Stimulated activated naive CD8-positive, alpha-beta T cell treated with anti-CD3 and anti-CD28 coated beads, Interleukin-15, Interleukin-2, amounts not matched to agents 100 ng/mL and 50 ng/mL, for 24 hours (primary cell): ENCODE measurements at regions not wholly inside any gene's neighbourhood (a gene's known extent, or its start where the extent isn't known, plus 50 kb on each side); places are given as distances from the start of the nearest gene placed in this dataset.

Experiments
- H3K27ac Mint-ChIP-seq: one replicate; pipeline ENCODE4 v1.8.0; 2021; ENCODE audit warnings: mild to moderate bottlenecking, mixed read lengths
- H3K27me3 Mint-ChIP-seq: one replicate; pipeline ENCODE4 v1.8.0; 2021; ENCODE audit warnings: mixed read lengths
- H3K36me3 Mint-ChIP-seq: one replicate; pipeline ENCODE4 v1.8.0; 2021; ENCODE audit warnings: low read depth, mixed read lengths
- H3K4me1 Mint-ChIP-seq: one replicate; pipeline ENCODE4 v1.8.0; 2021; ENCODE audit warnings: low read depth, mixed read lengths
- H3K4me3 Mint-ChIP-seq: one replicate; pipeline ENCODE4 v1.8.0; 2021; ENCODE audit warnings: mild to moderate bottlenecking, mixed read lengths
- H3K9me3 Mint-ChIP-seq: one replicate; pipeline ENCODE4 v1.8.0; 2021; ENCODE audit warnings: mixed read lengths

DNA sequence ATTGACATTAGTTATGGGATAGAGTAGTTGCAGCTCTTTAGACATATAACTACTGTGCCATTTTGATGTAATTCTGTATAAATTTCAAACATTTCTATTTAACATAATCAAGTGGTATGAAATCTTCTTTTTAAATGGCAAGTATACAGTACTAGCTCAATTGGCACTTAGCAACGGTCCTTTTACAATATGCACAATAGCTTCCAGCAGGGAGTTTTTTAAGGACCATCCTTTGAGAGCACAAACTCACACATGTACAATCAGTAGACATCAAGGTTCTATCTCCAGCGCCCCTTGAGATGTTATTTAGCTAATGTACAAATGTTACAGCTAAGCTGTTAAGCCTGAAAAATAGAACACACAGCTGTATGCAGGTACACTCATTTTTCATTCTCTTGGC, 480.7 kb downstream of the TFEC start:
- no peaks in the 10 kb centered on the region for H3K9me3 Mint-ChIP-seq
- no peaks in the 10 kb centered on the region for H3K4me1 Mint-ChIP-seq
- no peak overlapping the region for H3K4me3 Mint-ChIP-seq
- no peak overlapping the region for H3K27ac Mint-ChIP-seq
- no peaks in the 10 kb centered on the region for H3K27me3 Mint-ChIP-seq
- H3K36me3 Mint-ChIP-seq: no peaks in the 10 kb centered on the region

DNA sequence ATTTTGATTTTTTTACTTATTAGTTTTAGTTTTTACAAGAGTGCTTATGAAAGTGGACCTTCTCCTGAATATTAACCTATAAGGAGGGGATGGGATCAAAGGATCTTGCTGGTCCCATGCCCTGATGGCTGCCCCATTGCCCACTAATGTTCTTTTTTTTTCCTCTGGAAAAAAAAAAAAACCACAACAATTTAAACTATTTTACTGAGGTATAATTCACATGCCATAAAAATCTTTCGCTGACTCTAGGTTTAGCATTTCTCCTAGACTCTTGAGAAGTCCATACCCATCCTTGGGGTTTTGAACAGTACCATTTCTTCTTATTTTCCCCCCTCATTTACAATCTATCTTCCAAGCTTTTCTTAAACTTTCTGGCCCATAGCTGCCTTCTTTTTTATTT, 481.8 kb downstream of the TFEC start:
- Mint-ChIP-seq H3K27me3 (no peaks in the 10 kb centered on the region), H3K27ac (no peak overlapping the region), H3K9me3 (no peaks in the 10 kb centered on the region), H3K4me1 (no peaks in the 10 kb centered on the region), H3K4me3 (no peak overlapping the region), H3K36me3 (no peaks in the 10 kb centered on the region)

DNA sequence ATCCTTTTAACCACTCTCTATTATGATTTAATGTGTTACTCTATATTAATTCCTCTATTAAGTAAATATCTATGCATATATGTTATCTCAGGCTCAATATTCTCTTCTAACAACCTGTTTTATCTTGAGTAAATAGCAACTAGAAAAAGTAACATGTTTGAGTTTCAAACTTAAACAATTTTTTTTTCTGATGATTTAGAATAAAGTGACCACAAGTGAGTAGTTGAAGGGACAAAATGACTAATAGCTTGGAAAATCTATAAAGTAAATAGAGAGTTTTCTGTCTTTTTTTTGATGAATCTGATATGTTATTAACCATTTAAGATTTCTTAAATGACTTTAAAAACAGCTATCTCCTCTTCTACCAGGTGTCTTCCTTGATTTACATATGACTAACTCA, 483.8 kb downstream of the TFEC start:
- H3K4me3 Mint-ChIP-seq: no peak overlapping the region
- H3K27me3 Mint-ChIP-seq: no peaks in the 10 kb centered on the region
- H3K36me3 Mint-ChIP-seq: no peaks in the 10 kb centered on the region
- H3K4me1 Mint-ChIP-seq: no peaks in the 10 kb centered on the region
- no peak overlapping the region for H3K27ac Mint-ChIP-seq
- H3K9me3 Mint-ChIP-seq: no peaks in the 10 kb centered on the region

GRCh38 chr7:115533785-115534184, 496.8 kb downstream of the TFEC start:
- H3K27me3 Mint-ChIP-seq: peaks cover 4% of the 10 kb centered on the region
- H3K9me3 Mint-ChIP-seq: no peaks in the 10 kb centered on the region
- H3K27ac Mint-ChIP-seq: no peak overlapping the region
- no peak overlapping the region for H3K4me3 Mint-ChIP-seq
- H3K36me3 Mint-ChIP-seq: no peaks in the 10 kb centered on the region
- no peaks in the 10 kb centered on the region for H3K4me1 Mint-ChIP-seq

DNA sequence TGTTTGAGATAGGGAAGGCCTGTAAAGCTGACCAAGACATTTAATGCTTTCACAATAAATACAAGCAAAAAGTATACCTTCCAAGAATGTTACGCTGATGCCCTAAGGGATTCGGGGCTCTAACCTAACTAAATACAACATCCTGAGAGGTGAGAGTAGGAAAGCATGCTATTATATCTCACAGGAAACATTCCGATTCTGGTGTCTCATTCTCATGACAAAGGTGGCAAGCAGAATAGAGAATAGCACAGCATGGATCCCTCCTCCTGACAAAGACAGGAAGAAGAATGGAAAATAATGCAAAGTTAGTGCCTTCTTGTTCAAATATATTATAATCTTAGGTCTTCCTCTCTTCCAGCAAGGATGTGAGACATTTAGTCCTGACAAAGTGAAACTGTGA, 504.3 kb downstream of the TFEC start:
- H3K27me3 Mint-ChIP-seq: no peaks in the 10 kb centered on the region
- no peaks in the 10 kb centered on the region for H3K4me1 Mint-ChIP-seq
- H3K36me3 Mint-ChIP-seq: no peaks in the 10 kb centered on the region
- H3K27ac Mint-ChIP-seq: no peak overlapping the region
- peaks cover 8% of the 10 kb centered on the region for H3K9me3 Mint-ChIP-seq
- no peak overlapping the region for H3K4me3 Mint-ChIP-seq

DNA sequence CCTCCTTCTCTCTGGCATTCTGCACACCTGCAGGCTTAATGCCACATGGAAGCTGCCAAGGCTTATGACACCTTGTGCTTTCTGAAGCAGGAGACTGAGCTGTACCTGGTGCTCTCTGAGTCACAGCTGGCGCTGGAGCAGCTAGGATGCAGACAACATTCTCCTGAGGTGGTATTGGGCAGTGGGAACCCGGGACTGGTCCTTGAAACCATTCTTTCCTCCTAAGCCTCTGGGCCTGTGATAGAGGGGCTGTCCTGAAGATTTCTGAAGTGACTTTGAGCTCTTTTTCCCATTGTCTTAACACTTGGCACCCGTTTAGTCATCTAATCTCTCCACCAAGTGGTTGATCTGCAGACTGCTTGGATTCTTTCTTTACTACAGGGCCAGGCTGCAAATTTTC, 508.4 kb downstream of the TFEC start:
- Mint-ChIP-seq H3K9me3 (peaks cover 8% of the 10 kb centered on the region), H3K27ac (no peak overlapping the region), H3K27me3 (no peaks in the 10 kb centered on the region), H3K36me3 (no peaks in the 10 kb centered on the region), H3K4me1 (no peaks in the 10 kb centered on the region), H3K4me3 (no peak overlapping the region)

DNA sequence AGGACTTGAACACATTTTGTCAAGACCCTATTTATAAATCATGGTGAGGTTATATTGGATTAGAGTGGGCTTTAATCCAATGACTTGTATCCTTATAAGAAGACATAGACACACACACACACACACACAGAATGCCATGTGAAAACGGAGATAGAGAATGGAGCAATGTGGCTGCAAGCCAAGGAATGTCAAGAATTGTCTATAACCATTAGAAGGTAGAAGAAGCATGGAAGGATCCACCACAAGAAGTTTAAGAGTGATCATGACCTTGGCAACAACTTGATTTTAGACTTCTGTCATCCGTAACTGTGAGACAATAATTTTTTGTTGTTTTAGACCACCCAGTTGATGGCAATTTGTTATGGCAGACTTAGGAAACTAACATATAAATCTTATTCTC, 514.2 kb downstream of the TFEC start:
- Mint-ChIP-seq H3K27me3 (peaks cover 4% of the 10 kb centered on the region), H3K27ac (no peak overlapping the region), H3K36me3 (no peaks in the 10 kb centered on the region), H3K9me3 (no peaks in the 10 kb centered on the region), H3K4me3 (no peak overlapping the region), H3K4me1 (no peaks in the 10 kb centered on the region)

DNA sequence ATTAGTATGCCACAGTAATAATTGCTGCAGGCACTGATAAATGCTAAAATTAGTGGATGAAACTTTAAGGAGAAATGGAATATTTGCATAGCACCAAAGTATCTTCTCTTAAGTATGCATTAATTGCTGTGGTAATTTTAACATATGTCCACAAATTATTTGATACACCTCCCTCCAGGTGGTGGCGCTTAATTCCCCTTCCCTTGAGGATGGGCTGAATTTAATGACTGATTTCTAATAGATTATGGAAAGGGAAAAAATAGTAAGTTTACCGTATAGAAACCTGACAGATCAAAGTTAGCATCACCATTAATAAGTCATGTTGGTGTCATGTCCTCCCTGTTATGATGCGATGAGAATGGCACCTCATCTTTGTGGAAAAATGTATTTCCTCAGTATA, 519.2 kb downstream of the TFEC start:
- Mint-ChIP-seq H3K4me3 (no peak overlapping the region), H3K27ac (no peak overlapping the region), H3K36me3 (no peaks in the 10 kb centered on the region), H3K27me3 (peaks cover 2% of the 10 kb centered on the region), H3K4me1 (no peaks in the 10 kb centered on the region), H3K9me3 (no peaks in the 10 kb centered on the region)

- H3K27me3 Mint-ChIP-seq: no peaks in the 10 kb centered on the region
- H3K4me3 Mint-ChIP-seq: no peak overlapping the region
- H3K9me3 Mint-ChIP-seq: no peaks in the 10 kb centered on the region
- H3K36me3 Mint-ChIP-seq: no peaks in the 10 kb centered on the region
- H3K4me1 Mint-ChIP-seq: no peaks in the 10 kb centered on the region
- no peak overlapping the region for H3K27ac Mint-ChIP-seq
Observed at GRCh38 chr7:115505136-115505535, 525.4 kb downstream of the TFEC start.

GRCh38 chr7:115499956-115500355, 530.6 kb downstream of the TFEC start:
- Mint-ChIP-seq H3K4me1 (no peaks in the 10 kb centered on the region), H3K9me3 (no peaks in the 10 kb centered on the region), H3K27ac (no peak overlapping the region)

GRCh38 chr7:115496006-115496405, 534.6 kb downstream of the TFEC start:
- H3K27me3 Mint-ChIP-seq: no peaks in the 10 kb centered on the region
- no peaks in the 10 kb centered on the region for H3K4me1 Mint-ChIP-seq
- H3K36me3 Mint-ChIP-seq: no peaks in the 10 kb centered on the region
- H3K4me3 Mint-ChIP-seq: no peak overlapping the region
- no peaks in the 10 kb centered on the region for H3K9me3 Mint-ChIP-seq
- H3K27ac Mint-ChIP-seq: no peak overlapping the region

More at GRCh38 chr7:115499956-115500355, 530.6 kb downstream of the TFEC start:
- Mint-ChIP-seq H3K27me3 (no peaks in the 10 kb centered on the region), H3K36me3 (no peaks in the 10 kb centered on the region), H3K4me3 (no peak overlapping the region)

DNA sequence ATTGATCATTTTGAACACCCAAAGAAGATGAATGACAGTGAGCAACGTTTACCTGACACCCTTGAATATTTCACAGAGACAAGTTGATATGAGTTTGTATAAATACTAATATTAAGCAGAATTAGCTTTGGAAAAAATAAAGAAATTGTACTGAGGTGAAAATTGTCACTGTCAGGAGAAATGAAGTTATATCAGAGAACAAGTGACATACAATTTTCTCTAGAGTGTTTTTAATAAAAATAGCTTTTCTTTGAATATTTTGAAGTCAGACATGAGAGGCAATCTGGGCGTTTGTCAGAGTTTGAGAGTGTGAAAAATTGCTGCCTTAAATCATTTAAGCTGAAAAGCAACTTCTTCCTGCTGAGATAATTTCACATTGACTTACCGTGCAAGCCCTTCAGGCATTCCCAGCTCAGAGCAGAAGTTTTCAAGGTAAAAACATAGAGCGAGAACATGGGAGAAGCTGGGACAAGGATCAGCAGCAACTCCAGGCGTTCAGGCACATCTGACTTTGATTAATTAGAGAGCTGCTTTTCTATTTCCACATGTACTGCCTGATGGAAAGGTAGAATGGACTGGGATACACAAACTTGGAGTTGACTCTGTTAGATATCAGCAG, 535.9 kb downstream of the TFEC start:
- H3K27ac Mint-ChIP-seq: no peak overlapping the region
- no peaks in the 10 kb centered on the region for H3K27me3 Mint-ChIP-seq
- no peak overlapping the region for H3K4me3 Mint-ChIP-seq
- no peaks in the 10 kb centered on the region for H3K36me3 Mint-ChIP-seq
- no peaks in the 10 kb centered on the region for H3K4me1 Mint-ChIP-seq
- H3K9me3 Mint-ChIP-seq: no peaks in the 10 kb centered on the region

DNA sequence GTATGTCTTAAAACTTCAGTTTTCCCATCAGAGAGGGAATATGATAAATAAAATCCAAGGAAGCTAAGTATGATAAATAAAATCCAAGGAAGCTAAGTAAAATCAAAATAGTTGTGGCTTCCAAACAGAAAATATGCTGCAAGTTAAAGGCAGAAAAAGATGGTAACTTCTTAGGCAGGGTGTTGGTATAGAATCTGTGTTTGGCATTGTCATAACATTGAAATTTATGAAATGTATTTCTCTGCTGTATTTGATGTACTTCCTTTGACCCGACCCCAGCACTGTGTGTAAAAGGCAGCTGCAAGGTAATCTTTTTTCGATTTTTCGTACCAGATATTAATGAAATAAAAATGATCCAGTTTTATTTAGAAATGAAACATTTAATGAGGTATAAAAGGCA, 537.2 kb downstream of the TFEC start:
- no peaks in the 10 kb centered on the region for H3K36me3 Mint-ChIP-seq
- no peaks in the 10 kb centered on the region for H3K9me3 Mint-ChIP-seq
- no peak overlapping the region for H3K27ac Mint-ChIP-seq
- no peaks in the 10 kb centered on the region for H3K27me3 Mint-ChIP-seq
- no peaks in the 10 kb centered on the region for H3K4me1 Mint-ChIP-seq
- H3K4me3 Mint-ChIP-seq: no peak overlapping the region

- H3K4me3 Mint-ChIP-seq: no peak overlapping the region
- H3K9me3 Mint-ChIP-seq: no peaks in the 10 kb centered on the region
- no peak overlapping the region for H3K27ac Mint-ChIP-seq
- H3K27me3 Mint-ChIP-seq: no peaks in the 10 kb centered on the region
- no peaks in the 10 kb centered on the region for H3K4me1 Mint-ChIP-seq
- no peaks in the 10 kb centered on the region for H3K36me3 Mint-ChIP-seq
Observed at GRCh38 chr7:115491744-115492380, 538.7 kb downstream of the TFEC start.

GRCh38 chr7:115479448-115479847, 551.1 kb downstream of the TFEC start:
- H3K36me3 Mint-ChIP-seq: no peaks in the 10 kb centered on the region
- no peaks in the 10 kb centered on the region for H3K9me3 Mint-ChIP-seq
- H3K4me3 Mint-ChIP-seq: no peak overlapping the region
- H3K4me1 Mint-ChIP-seq: peaks cover 7% of the 10 kb centered on the region
- H3K27me3 Mint-ChIP-seq: peaks cover 55% of the 10 kb centered on the region
- no peak overlapping the region for H3K27ac Mint-ChIP-seq

GRCh38 chr7:115478426-115478825, 552.1 kb downstream of the TFEC start:
- Mint-ChIP-seq H3K27ac (no peak overlapping the region), H3K36me3 (no peaks in the 10 kb centered on the region), H3K4me1 (peaks cover 7% of the 10 kb centered on the region), H3K4me3 (no peak overlapping the region), H3K9me3 (no peaks in the 10 kb centered on the region), H3K27me3 (peaks cover 54% of the 10 kb centered on the region)
